ENCODE measurements at regions not wholly inside any gene's neighbourhood (a gene's known extent, or its start where the extent isn't known, plus 50 kb on each side); places are given as distances from the start of the nearest gene placed in this dataset.

GRCh38 chr12:84594157-84594556, 318.4 kb downstream of the SLC6A15 start:
- no peak for DNase-seq

- no peak for DNase-seq
These were observed 326.7 kb downstream of the SLC6A15 start for GRCh38 chr12:84585776-84586395.

- no peak for DNase-seq
These were observed 340.4 kb downstream of the SLC6A15 start for GRCh38 chr12:84572196-84572595.

GRCh38 chr12:84562331-84562730, 350.3 kb downstream of the SLC6A15 start:
- no peak for DNase-seq

- DNase-seq = no peak
These were observed 351.2 kb downstream of the SLC6A15 start for GRCh38 chr12:84561351-84561750.

GRCh38 chr12:84554199-84554723, 358.3 kb downstream of the SLC6A15 start:
- no peak for DNase-seq

GRCh38 chr12:84553331-84554117, 359.1 kb downstream of the SLC6A15 start:
- DNase-seq = no peak

- DNase-seq = no peak
These were observed 361.2 kb downstream of the SLC6A15 start for GRCh38 chr12:84551373-84551772.

- no peak for DNase-seq
These were observed 362.1 kb downstream of the SLC6A15 start for GRCh38 chr12:84550518-84550917.

GRCh38 chr12:84542289-84542688, 370.3 kb downstream of the SLC6A15 start:
- no peak for DNase-seq

GRCh38 chr12:84537666-84538065, 374.9 kb downstream of the SLC6A15 start:
- no peak for DNase-seq

- DNase-seq = no peak
These were observed 399.8 kb downstream of the SLC6A15 start for GRCh38 chr12:84512751-84513150.

GRCh38 chr12:84508851-84509260, 403.7 kb downstream of the SLC6A15 start:
- DNase-seq = no peak

GRCh38 chr12:84507956-84508850, 404.4 kb downstream of the SLC6A15 start:
- DNase-seq = no peak

GRCh38 chr12:84506282-84506681, 406.3 kb downstream of the SLC6A15 start:
- DNase-seq = no peak

GRCh38 chr12:84502907-84503787, 409.5 kb downstream of the SLC6A15 start:
- DNase-seq = no peak

- DNase-seq = no peak
These were observed 410.3 kb downstream of the SLC6A15 start for GRCh38 chr12:84502180-84502860.

- DNase-seq = no peak
These were observed 414.8 kb downstream of the SLC6A15 start for GRCh38 chr12:84497819-84498218.

- DNase-seq = no peak
These were observed 416.9 kb downstream of the SLC6A15 start for GRCh38 chr12:84495711-84496110.

GRCh38 chr12:84492351-84492883, 420.2 kb downstream of the SLC6A15 start:
- DNase-seq = no peak

- DNase-seq = no peak
These were observed 427.8 kb downstream of the SLC6A15 start for GRCh38 chr12:84484798-84485197.

Data from activated CD4-positive, alpha-beta T cell treated with anti-CD3 and anti-CD28 coated beads for 4 hours (primary cell).